Keratinocyte (primary cell): ENCODE measurements at regions not wholly inside any gene's neighbourhood (a gene's known extent, or its start where the extent isn't known, plus 50 kb on each side); places are given as distances from the start of the nearest gene placed in this dataset.

Experiments
- DNase-seq: peaks from one replicate; pipeline ENCODE4 v3.0.0-alpha.2; 2011; ENCODE audit warnings: low read depth, missing footprints, low spot score
- FAIRE-seq: peaks from 2 replicates; lab custom pipeline; 2011; peaks lifted over from hg19 to GRCh38; lab: Jason Lieb, UNC
- H2AFZ ChIP-seq: 2 replicates; pipeline ENCODE4 v1.6.0; 2012; ENCODE audit warnings: low read length, control low read depth, inconsistent platforms; ENCODE audit not compliant: control insufficient read depth
- H3K27ac ChIP-seq: 2 replicates; pipeline ENCODE4 v1.5.1; 2011; ENCODE audit warnings: low read length; ENCODE audit not compliant: control insufficient read depth, insufficient read depth
- H3K27me3 ChIP-seq: 3 replicates; pipeline ENCODE4 v1.6.0; 2011; ENCODE audit warnings: low read length; ENCODE audit not compliant: control insufficient read depth, insufficient read depth; ENCODE audit errors: extremely low read depth
- H3K36me3 ChIP-seq, 2 experiments: 2 replicates in 1 of 2; 3 replicates in 1 of 2; pipeline ENCODE4 v1.5.1; 2011; ENCODE audit warnings: low read length in 2 of 2, mild to moderate bottlenecking in 1 of 2; ENCODE audit not compliant: control insufficient read depth in 2 of 2, insufficient read depth in 2 of 2; ENCODE audit errors: extremely low read depth in 1 of 2
- H3K4me1 ChIP-seq: 3 replicates; pipeline ENCODE4 v1.5.1; 2011; ENCODE audit warnings: low read length; ENCODE audit not compliant: control insufficient read depth, insufficient read depth; ENCODE audit errors: extremely low read depth
- H3K4me2 ChIP-seq: 3 replicates; pipeline ENCODE4 v1.6.0; 2011; ENCODE audit warnings: low read depth, low read length; ENCODE audit not compliant: control insufficient read depth, insufficient read depth; ENCODE audit errors: extremely low read depth
- H3K4me3 ChIP-seq, 3 experiments: fragments of 200-600 bp in 1 of 3; sonication (generic) in 1 of 3; 2 replicates in 2 of 3; 3 replicates in 1 of 3; pipeline ENCODE4 v1.5.1; 2011 to 2016; ENCODE audit warnings: low read length in 3 of 3, mild to moderate bottlenecking in 3 of 3, control low read depth in 2 of 3, inconsistent platforms in 1 of 3, low read depth in 1 of 3, mixed read lengths in 1 of 3, mixed run types in 1 of 3, moderate library complexity in 1 of 3; ENCODE audit not compliant: control insufficient read depth in 2 of 3, insufficient read depth in 2 of 3; ENCODE audit errors: extremely low read depth in 1 of 3
- H3K79me2 ChIP-seq: 2 replicates; pipeline ENCODE4 v1.6.0; 2012; ENCODE audit warnings: low read length; ENCODE audit not compliant: control insufficient read depth, insufficient read depth
- H3K9ac ChIP-seq: 3 replicates; pipeline ENCODE4 v1.6.0; 2011; ENCODE audit warnings: low read length; ENCODE audit not compliant: control insufficient read depth, insufficient read depth; ENCODE audit errors: extremely low read depth
- H3K9me1 ChIP-seq: 3 replicates; pipeline ENCODE4 v1.6.0; 2011; ENCODE audit warnings: low read length; ENCODE audit not compliant: control insufficient read depth, insufficient read depth; ENCODE audit errors: extremely low read depth
- H3K9me3 ChIP-seq: 2 replicates; pipeline ENCODE4 v1.5.1; 2012; ENCODE audit warnings: low read depth, low read length; ENCODE audit not compliant: control insufficient read depth
- H4K20me1 ChIP-seq: 3 replicates; pipeline ENCODE4 v1.6.0; 2011; ENCODE audit warnings: low read length; ENCODE audit not compliant: control insufficient read depth, insufficient read depth; ENCODE audit errors: extremely low read depth
- EZH2 ChIP-seq: IDR thresholded peaks from one replicate; pipeline ENCODE4 v1.6.1; 2012; ENCODE audit warnings: inconsistent platforms, mild to moderate bottlenecking, low read length, moderate library complexity
- dilution Hi-C: fragments of 300-500 bp; cut with MboI; formaldehyde crosslinking; loops from one replicate; pipeline ENCODE4 v1.7.0; 2020; ENCODE audit warnings: low sequenced_read_pairs; ENCODE audit not compliant: extremely low pct_ligation_motif_present
- TF ChIP-seq, protein P1 (sequence below), 3 experiments: IDR thresholded peaks in 1 of 3; conservative IDR thresholded peaks in 1 of 3; optimal IDR thresholded peaks in 1 of 3; 2 replicates in 2 of 3; 3 replicates in 1 of 3; pipeline versions ENCODE3 to v1.5.1; 2011; ENCODE audit warnings: low read length in 3 of 3, mild to moderate bottlenecking in 3 of 3, moderate library complexity in 2 of 3, control low read depth in 1 of 3, inconsistent platforms in 1 of 3; ENCODE audit not compliant: insufficient read depth in 2 of 3; ENCODE audit errors: extremely low read depth in 1 of 3

DNA sequence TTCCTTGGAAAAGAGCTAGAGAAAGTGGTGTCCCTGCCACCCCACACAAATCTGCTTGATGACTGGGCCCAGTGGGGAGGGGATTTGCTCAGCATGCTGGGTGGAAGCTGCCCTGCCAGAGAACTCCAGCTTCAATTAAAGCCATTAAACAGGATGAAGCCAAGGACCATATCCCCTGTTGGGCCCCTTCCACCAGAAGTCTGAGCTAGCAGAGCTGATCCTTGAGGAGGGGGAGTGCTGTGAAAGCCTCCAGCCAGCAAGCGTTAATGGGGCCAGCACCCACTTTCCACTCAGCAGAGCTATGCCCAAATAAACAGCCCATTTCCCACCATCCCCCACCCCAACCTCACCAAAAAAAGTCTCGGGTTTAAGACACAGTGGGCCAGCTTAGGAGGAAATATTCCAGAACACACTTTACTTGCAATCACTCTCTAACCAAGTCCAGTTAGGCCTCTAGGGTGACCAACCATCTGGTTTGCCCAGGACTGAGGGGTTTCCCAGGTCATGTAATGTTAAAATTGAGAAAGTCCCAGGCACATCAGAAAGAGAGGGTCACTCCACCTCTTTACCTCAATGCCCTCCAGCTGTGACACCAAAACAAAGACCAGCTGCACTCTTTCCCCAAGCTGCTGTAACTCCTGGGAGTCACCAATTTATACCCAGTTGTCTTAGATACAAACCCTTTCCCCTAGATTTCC, 132.3 kb downstream of the FOXI3 start:
- dilution Hi-C loops, result no loop called here
- H2AFZ ChIP-seq, result no peak overlapping the region
- H3K4me2 ChIP-seq, result no peak overlapping the region
- H3K27ac ChIP-seq, result no peak overlapping the region
- DNase-seq (no peak), FAIRE-seq (no peak)
- H4K20me1 ChIP-seq, result no peaks in the 10 kb centered on the region
- H3K9me3 ChIP-seq, result no peaks in the 10 kb centered on the region
- no peaks in the 10 kb centered on the region for H3K9me1 ChIP-seq
- H3K4me1 ChIP-seq, result no peaks in the 10 kb centered on the region
- no peaks in the 10 kb centered on the region for H3K36me3 ChIP-seq
- H3K9ac ChIP-seq, result no peak overlapping the region
- H3K79me2 ChIP-seq, result no peaks in the 10 kb centered on the region
- H3K27me3 ChIP-seq, result no peaks in the 10 kb centered on the region
- TF ChIP-seq, protein P1, sequence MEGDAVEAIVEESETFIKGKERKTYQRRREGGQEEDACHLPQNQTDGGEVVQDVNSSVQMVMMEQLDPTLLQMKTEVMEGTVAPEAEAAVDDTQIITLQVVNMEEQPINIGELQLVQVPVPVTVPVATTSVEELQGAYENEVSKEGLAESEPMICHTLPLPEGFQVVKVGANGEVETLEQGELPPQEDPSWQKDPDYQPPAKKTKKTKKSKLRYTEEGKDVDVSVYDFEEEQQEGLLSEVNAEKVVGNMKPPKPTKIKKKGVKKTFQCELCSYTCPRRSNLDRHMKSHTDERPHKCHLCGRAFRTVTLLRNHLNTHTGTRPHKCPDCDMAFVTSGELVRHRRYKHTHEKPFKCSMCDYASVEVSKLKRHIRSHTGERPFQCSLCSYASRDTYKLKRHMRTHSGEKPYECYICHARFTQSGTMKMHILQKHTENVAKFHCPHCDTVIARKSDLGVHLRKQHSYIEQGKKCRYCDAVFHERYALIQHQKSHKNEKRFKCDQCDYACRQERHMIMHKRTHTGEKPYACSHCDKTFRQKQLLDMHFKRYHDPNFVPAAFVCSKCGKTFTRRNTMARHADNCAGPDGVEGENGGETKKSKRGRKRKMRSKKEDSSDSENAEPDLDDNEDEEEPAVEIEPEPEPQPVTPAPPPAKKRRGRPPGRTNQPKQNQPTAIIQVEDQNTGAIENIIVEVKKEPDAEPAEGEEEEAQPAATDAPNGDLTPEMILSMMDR (optimal IDR thresholded peaks at IDR 0.05 in 1 of 3, IDR thresholded peaks at IDR 0.05 in 1 of 3, conservative IDR thresholded peaks at IDR 0.05 in 1 of 3; ENCODE audit: extremely low read depth in 1 of 3, insufficient read depth in 2 of 3, low read length in 3 of 3), result no peak
- no peak for TF ChIP-seq EZH2
- H3K4me3 ChIP-seq, result no peak overlapping the region

DNA sequence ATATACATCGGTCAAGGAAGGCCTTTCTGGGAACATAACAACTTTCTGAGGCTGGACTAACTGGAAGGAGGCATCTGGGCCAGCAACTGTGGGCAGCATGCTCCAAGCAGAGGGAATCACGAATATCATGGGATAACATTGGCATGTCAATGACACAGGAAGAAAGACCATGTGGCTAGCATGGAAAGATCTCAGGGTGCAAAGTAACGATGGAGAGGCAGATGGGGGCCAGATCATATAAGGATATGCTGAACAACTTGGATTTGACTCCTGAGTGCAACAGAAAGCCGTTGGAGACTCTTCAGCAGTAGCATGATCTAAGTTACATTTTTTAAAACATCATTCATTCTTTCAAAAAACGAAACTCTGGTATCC, 133.6 kb downstream of the FOXI3 start:
- Histone ChIP-seq H3K9me1 (no peaks in the 10 kb centered on the region), H3K27me3 (no peaks in the 10 kb centered on the region), H3K4me2 (no peak overlapping the region), H4K20me1 (no peaks in the 10 kb centered on the region), H3K79me2 (no peaks in the 10 kb centered on the region), H3K4me1 (no peaks in the 10 kb centered on the region), H3K9ac (no peak overlapping the region), H3K4me3 (no peak overlapping the region), H3K27ac (no peak overlapping the region), H3K36me3 (no peaks in the 10 kb centered on the region), H3K9me3 (no peaks in the 10 kb centered on the region), H2AFZ (no peak overlapping the region)
- FAIRE-seq (no peak), DNase-seq (no peak)
- TF ChIP-seq, protein P1 (optimal IDR thresholded peaks at IDR 0.05 in 1 of 3, IDR thresholded peaks at IDR 0.05 in 1 of 3, conservative IDR thresholded peaks at IDR 0.05 in 1 of 3; ENCODE audit: extremely low read depth in 1 of 3, insufficient read depth in 2 of 3, low read length in 3 of 3), result no peak
- TF ChIP-seq EZH2, result no peak
- dilution Hi-C loops, result no loop called here
